ENCODE measurements at regions not wholly inside any gene's neighbourhood (a gene's known extent, or its start where the extent isn't known, plus 50 kb on each side); places are given as distances from the start of the nearest gene placed in this dataset.
"Not testable (repeated sequence)": the region's sequence is repeated elsewhere in the genome, so short reads cannot be mapped to it uniquely, and the experiment has no call there.

GRCh38 chr6:159541296-159541695 lies 151.7 kb downstream of the SOD2 start:
- H3K27me3 ChIP-seq (ENCODE audit: control insufficient read depth, insufficient read depth): no peaks in the 10 kb centered on the region
- no peak for ATAC-seq
- no peak overlapping the region for H3K27ac ChIP-seq (ENCODE audit: low read length)
- DNase-seq: no peak
- intact Hi-C loops (cut with DNase I): no loop called here
- no peak overlapping the region for H3K4me3 ChIP-seq (ENCODE audit: low read length)
- no peaks in the 10 kb centered on the region for H3K4me1 ChIP-seq (ENCODE audit: control insufficient read depth, insufficient read depth, low read length)
- WGBS: 72% methylated on average over 2 of the region's 2 CpGs
- no peaks in the 10 kb centered on the region for H3K9me3 ChIP-seq (ENCODE audit: control insufficient read depth, low read length)

GRCh38 chr6:159540883-159541282 lies 152.2 kb downstream of the SOD2 start:
- Histone ChIP-seq H3K27me3 (ENCODE audit: control insufficient read depth, insufficient read depth) (no peaks in the 10 kb centered on the region), H3K27ac (ENCODE audit: low read length) (no peak overlapping the region), H3K4me3 (ENCODE audit: low read length) (no peak overlapping the region), H3K4me1 (ENCODE audit: control insufficient read depth, insufficient read depth, low read length) (no peaks in the 10 kb centered on the region), H3K9me3 (ENCODE audit: control insufficient read depth, low read length) (no peaks in the 10 kb centered on the region)
- no peak for ATAC-seq
- intact Hi-C loops (cut with DNase I): no loop called here
- WGBS: 70% methylated on average over 6 of the region's 6 CpGs
- no peak for DNase-seq

GRCh38 chr6:159540152-159540551 lies 152.9 kb downstream of the SOD2 start:
- DNase-seq (no peak), ATAC-seq (no peak)
- Histone ChIP-seq H3K27me3 (ENCODE audit: control insufficient read depth, insufficient read depth) (no peaks in the 10 kb centered on the region), H3K4me1 (ENCODE audit: control insufficient read depth, insufficient read depth, low read length) (no peaks in the 10 kb centered on the region), H3K27ac (ENCODE audit: low read length) (no peak overlapping the region), H3K4me3 (ENCODE audit: low read length) (no peak overlapping the region), H3K9me3 (ENCODE audit: control insufficient read depth, low read length) (no peaks in the 10 kb centered on the region)
- intact Hi-C loops (cut with DNase I): no loop called here
- WGBS: 49% methylated on average over 12 of the region's 12 CpGs

DNA sequence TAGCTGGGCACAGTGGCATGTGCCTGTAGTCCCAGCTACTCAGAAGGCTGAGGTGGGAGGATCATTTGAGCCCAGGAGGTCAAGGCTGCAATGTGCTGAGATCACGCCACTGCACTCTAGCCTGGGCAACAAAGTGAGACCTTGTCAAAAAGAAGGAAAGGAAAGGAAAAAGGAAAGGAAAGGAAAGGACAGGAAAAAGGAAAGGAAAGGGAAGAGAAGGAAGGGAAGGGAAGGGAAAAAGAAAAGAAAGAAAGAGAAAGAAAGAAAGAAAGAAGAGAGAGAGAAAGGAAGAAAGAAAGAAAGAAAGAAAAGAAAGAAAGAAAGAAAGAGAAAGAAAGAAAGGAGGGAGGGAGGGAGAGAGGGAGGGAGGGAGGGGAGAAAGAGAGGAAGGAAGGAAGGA lies 155.0 kb downstream of the SOD2 start:
- H3K9me3 ChIP-seq (ENCODE audit: control insufficient read depth, low read length); ATAC-seq; H3K4me1 ChIP-seq (ENCODE audit: control insufficient read depth, insufficient read depth, low read length); H3K4me3 ChIP-seq (ENCODE audit: low read length); intact Hi-C loops (cut with DNase I); H3K27me3 ChIP-seq (ENCODE audit: control insufficient read depth, insufficient read depth); DNase-seq; H3K27ac ChIP-seq (ENCODE audit: low read length): not testable (repeated sequence)
- 86% methylated on average over 1 of the region's 1 CpG for WGBS

GRCh38 chr6:159535656-159536350 lies 157.2 kb downstream of the SOD2 start:
- Histone ChIP-seq H3K27ac (ENCODE audit: low read length) (no peak overlapping the region), H3K4me1 (ENCODE audit: control insufficient read depth, insufficient read depth, low read length) (no peaks in the 10 kb centered on the region), H3K4me3 (ENCODE audit: low read length) (no peak overlapping the region), H3K27me3 (ENCODE audit: control insufficient read depth, insufficient read depth) (no peaks in the 10 kb centered on the region), H3K9me3 (ENCODE audit: control insufficient read depth, low read length) (no peaks in the 10 kb centered on the region)
- intact Hi-C loops (cut with DNase I): no loop called here
- ATAC-seq (no peak), DNase-seq (peak in 1 of 3 donors; percentile 71)
- WGBS: 72% methylated on average over 9 of the region's 9 CpGs

- intact Hi-C loops (cut with DNase I): no loop called here
- Histone ChIP-seq H3K9me3 (ENCODE audit: control insufficient read depth, low read length) (no peaks in the 10 kb centered on the region), H3K4me3 (ENCODE audit: low read length) (no peak overlapping the region), H3K4me1 (ENCODE audit: control insufficient read depth, insufficient read depth, low read length) (no peaks in the 10 kb centered on the region), H3K27me3 (ENCODE audit: control insufficient read depth, insufficient read depth) (no peaks in the 10 kb centered on the region), H3K27ac (ENCODE audit: low read length) (no peak overlapping the region)
- ATAC-seq: no peak
- DNase-seq: no peak
- WGBS: 65% methylated on average over 6 of the region's 6 CpGs
Measured at GRCh38 chr6:159533568-159533967, 159.5 kb downstream of the SOD2 start.

GRCh38 chr6:159533016-159533415 lies 160.0 kb downstream of the SOD2 start:
- Histone ChIP-seq H3K27ac (ENCODE audit: low read length) (no peak overlapping the region), H3K9me3 (ENCODE audit: control insufficient read depth, low read length) (no peaks in the 10 kb centered on the region)
- intact Hi-C loops (cut with DNase I): no loop called here

GRCh38 chr6:159532155-159532554 lies 160.9 kb downstream of the SOD2 start:
- Histone ChIP-seq H3K27ac (ENCODE audit: low read length) (no peak overlapping the region), H3K27me3 (ENCODE audit: control insufficient read depth, insufficient read depth) (no peaks in the 10 kb centered on the region), H3K9me3 (ENCODE audit: control insufficient read depth, low read length) (no peaks in the 10 kb centered on the region), H3K4me1 (ENCODE audit: control insufficient read depth, insufficient read depth, low read length) (no peaks in the 10 kb centered on the region), H3K4me3 (ENCODE audit: low read length) (no peak overlapping the region)
- ATAC-seq (no peak), DNase-seq (no peak)
- intact Hi-C loops (cut with DNase I): no loop called here
- 93% methylated on average over 6 of the region's 6 CpGs for WGBS

More at GRCh38 chr6:159533016-159533415, 160.0 kb downstream of the SOD2 start:
- ATAC-seq: no peak
- no peak overlapping the region for H3K4me3 ChIP-seq (ENCODE audit: low read length)
- H3K4me1 ChIP-seq (ENCODE audit: control insufficient read depth, insufficient read depth, low read length): no peaks in the 10 kb centered on the region
- H3K27me3 ChIP-seq (ENCODE audit: control insufficient read depth, insufficient read depth): no peaks in the 10 kb centered on the region
- WGBS: 41% methylated on average over 1 of the region's 1 CpG
- DNase-seq: no peak

DNA sequence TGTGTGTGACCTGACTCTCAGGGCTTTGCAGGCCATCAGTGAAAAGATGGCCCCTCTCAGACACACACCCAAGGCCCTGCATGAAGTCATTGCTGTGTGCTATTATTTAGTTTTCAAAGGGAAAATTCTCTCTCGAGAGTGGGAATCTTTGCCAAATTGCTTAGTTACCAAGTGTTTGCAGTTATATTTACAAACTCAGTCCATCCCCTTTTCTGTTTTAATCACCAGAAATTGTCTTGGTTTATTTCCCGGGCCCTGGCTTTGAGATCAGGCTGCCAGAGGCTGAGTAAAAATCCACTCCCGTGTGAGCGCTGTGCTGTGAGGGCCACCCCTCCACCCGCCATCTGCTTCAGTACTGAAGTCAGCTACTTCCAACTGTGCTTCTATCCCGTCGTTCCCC lies 163.1 kb downstream of the SOD2 start:
- WGBS: 56% methylated on average over 7 of the region's 7 CpGs
- Histone ChIP-seq H3K4me3 (ENCODE audit: low read length) (no peak overlapping the region), H3K9me3 (ENCODE audit: control insufficient read depth, low read length) (no peaks in the 10 kb centered on the region), H3K4me1 (ENCODE audit: control insufficient read depth, insufficient read depth, low read length) (no peaks in the 10 kb centered on the region), H3K27ac (ENCODE audit: low read length) (no peak overlapping the region), H3K27me3 (ENCODE audit: control insufficient read depth, insufficient read depth) (no peaks in the 10 kb centered on the region)
- intact Hi-C loops (cut with DNase I): loop anchor here in 1 of 4 donors (5.0 kb wide), 1 partner anchor 338 kb away; no protein-coding TSS in a partner anchor
- DNase-seq (peak in 2 of 3 donors; percentile 59 to 74), ATAC-seq (peak; percentile 47 to 72)

- WGBS: 95% methylated on average over 1 of the region's 1 CpG
- intact Hi-C loops (cut with DNase I): loop anchor here in 1 of 4 donors (5.0 kb wide), 1 partner anchor 335 kb away; no protein-coding TSS in a partner anchor
- no peaks in the 10 kb centered on the region for H3K9me3 ChIP-seq (ENCODE audit: control insufficient read depth, low read length)
- no peaks in the 10 kb centered on the region for H3K4me1 ChIP-seq (ENCODE audit: control insufficient read depth, insufficient read depth, low read length)
- no peaks in the 10 kb centered on the region for H3K27me3 ChIP-seq (ENCODE audit: control insufficient read depth, insufficient read depth)
- DNase-seq (no peak), ATAC-seq (no peak)
- no peak overlapping the region for H3K27ac ChIP-seq (ENCODE audit: low read length)
- no peak overlapping the region for H3K4me3 ChIP-seq (ENCODE audit: low read length)
Measured at GRCh38 chr6:159527351-159527750, 165.7 kb downstream of the SOD2 start.

DNA sequence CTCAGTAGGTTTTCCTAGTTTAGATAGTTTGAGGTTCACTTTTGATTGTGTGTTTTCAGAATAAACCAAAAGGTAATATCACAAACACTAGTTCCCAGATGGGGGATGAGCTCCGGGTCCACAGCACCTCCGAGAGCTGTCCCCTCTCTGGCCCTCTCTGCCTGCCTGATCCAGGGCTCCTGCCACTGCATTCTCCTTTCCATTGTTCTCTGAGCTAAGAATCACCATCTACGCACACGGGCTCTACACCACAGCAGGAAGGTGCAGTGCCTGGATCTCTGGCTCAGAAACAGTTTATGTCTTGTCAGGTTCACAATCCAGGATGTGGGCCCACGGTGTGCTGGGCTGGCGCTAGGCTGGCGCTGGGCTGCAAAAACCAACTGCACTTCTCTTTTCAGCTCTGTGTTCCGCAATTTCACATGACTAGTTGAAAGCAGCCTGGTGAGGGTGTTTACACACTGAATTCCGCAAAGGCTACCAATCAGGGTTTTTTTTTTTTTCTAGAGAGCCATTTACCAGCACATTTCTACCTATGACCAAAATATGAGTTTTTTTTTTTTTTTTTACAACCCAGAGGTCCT lies 167.5 kb downstream of the SOD2 start:
- H3K9me3 ChIP-seq (ENCODE audit: control insufficient read depth, low read length): no peaks in the 10 kb centered on the region
- H3K4me1 ChIP-seq (ENCODE audit: control insufficient read depth, insufficient read depth, low read length): no peaks in the 10 kb centered on the region
- ATAC-seq (no peak), DNase-seq (no peak)
- no peak overlapping the region for H3K4me3 ChIP-seq (ENCODE audit: low read length)
- intact Hi-C loops (cut with DNase I): loop anchor here in 1 of 4 donors (5.0 kb wide), 1 partner anchor 333 kb away; no protein-coding TSS in a partner anchor
- no peaks in the 10 kb centered on the region for H3K27me3 ChIP-seq (ENCODE audit: control insufficient read depth, insufficient read depth)
- 76% methylated on average over 9 of the region's 9 CpGs for WGBS
- no peak overlapping the region for H3K27ac ChIP-seq (ENCODE audit: low read length)
